ENCODE measurements at regions not wholly inside any gene's neighbourhood (a gene's known extent, or its start where the extent isn't known, plus 50 kb on each side); places are given as distances from the start of the nearest gene placed in this dataset.

GRCh38 chr4:186957952-186958555, 234.4 kb upstream of the FAT1 start:
- TF ChIP-seq RAD21 (IDR thresholded peaks at IDR 0.05; ENCODE audit: low read depth) (no peak), FOXM1 (IDR thresholded peaks at IDR 0.05; ENCODE audit: borderline replicate concordance, low read depth) (no peak), REST (IDR thresholded peaks at IDR 0.05; ENCODE audit: low read depth) (no peak), EP300 (IDR thresholded peaks at IDR 0.05; ENCODE audit: borderline replicate concordance) (no peak), YY1 (IDR thresholded peaks at IDR 0.05; ENCODE audit: low read depth) (no peak), MAX (IDR thresholded peaks at IDR 0.05) (no peak)

All from Ishikawa (cell line).